Hepatocyte (in vitro differentiated cells): ENCODE measurements at regions not wholly inside any gene's neighbourhood (a gene's known extent, or its start where the extent isn't known, plus 50 kb on each side); places are given as distances from the start of the nearest gene placed in this dataset.

Experiments
- DNase-seq: peaks from one replicate; pipeline ENCODE4 v3.0.0-alpha.2; 2016; ENCODE audit warnings: low spot score
- H2AFZ ChIP-seq: fragments of 200-600 bp; sonication (generic); 2 replicates; pipeline ENCODE4 v1.6.0; 2016; ENCODE audit warnings: antibody characterized with exemption, mild to moderate bottlenecking
- H3K27ac ChIP-seq: fragments of 200-600 bp; sonication (generic); 2 replicates; pipeline ENCODE4 v1.5.1; 2016; ENCODE audit warnings: mild to moderate bottlenecking
- H3K27me3 ChIP-seq: fragments of 200-600 bp; sonication (generic); 2 replicates; pipeline ENCODE4 v1.6.1; 2016
- H3K36me3 ChIP-seq: fragments of 200-600 bp; sonication (generic); replicated peaks from 2 replicates; pipeline ENCODE4 v1.5.1; 2016; ENCODE audit warnings: low read depth; ENCODE audit not compliant: insufficient read depth
- H3K4me1 ChIP-seq: fragments of 200-600 bp; sonication (generic); 2 replicates; pipeline ENCODE4 v1.5.1; 2016; ENCODE audit warnings: mild to moderate bottlenecking, moderate library complexity; ENCODE audit not compliant: insufficient read depth
- H3K4me2 ChIP-seq: fragments of 200-600 bp; sonication (generic); 2 replicates; pipeline ENCODE4 v1.6.0; 2016
- H3K4me3 ChIP-seq: fragments of 200-600 bp; sonication (generic); 2 replicates; pipeline ENCODE4 v1.5.1; 2016; ENCODE audit warnings: mild to moderate bottlenecking
- H3K79me2 ChIP-seq: fragments of 200-600 bp; sonication (generic); 2 replicates; pipeline ENCODE4 v1.6.0; 2017; ENCODE audit warnings: mild to moderate bottlenecking
- H3K9me2 ChIP-seq: fragments of 200-600 bp; sonication (generic); replicated peaks from 2 replicates; pipeline ENCODE4 v1.6.0; 2017; ENCODE audit warnings: mild to moderate bottlenecking; ENCODE audit not compliant: insufficient read depth
- H3K9me3 ChIP-seq: fragments of 200-600 bp; sonication (generic); 2 replicates; pipeline ENCODE4 v1.5.1; 2016; ENCODE audit warnings: low read depth, mild to moderate bottlenecking
- H4K20me1 ChIP-seq: fragments of 200-600 bp; sonication (generic); 2 replicates; pipeline ENCODE4 v1.6.0; 2016; ENCODE audit warnings: mild to moderate bottlenecking; ENCODE audit not compliant: insufficient read depth, poor library complexity, severe bottlenecking
- CTCF ChIP-seq: fragments of 200-600 bp; sonication (generic); IDR thresholded peaks from 2 replicates; pipeline ENCODE4 v1.5.1; 2016; ENCODE audit warnings: antibody characterized with exemption, mild to moderate bottlenecking; ENCODE audit not compliant: poor library complexity
- EZH2 ChIP-seq: fragments of 200-600 bp; sonication (generic); IDR thresholded peaks from 2 replicates; pipeline ENCODE4 v1.6.1; 2016; ENCODE audit warnings: antibody characterized with exemption, mild to moderate bottlenecking, borderline replicate concordance
- EZH2phosphoT487 ChIP-seq: fragments of 200-600 bp; sonication (generic); IDR thresholded peaks from one replicate; pipeline ENCODE4 v1.6.1; 2018; ENCODE audit warnings: antibody characterized with exemption, mild to moderate bottlenecking, low read depth, moderate library complexity; ENCODE audit not compliant: unreplicated experiment, severe bottlenecking
- WGBS: methylation state at CpG from one replicate; pipeline ENCODE4 v1.1.6; 2016; ENCODE audit warnings: low lambda C conversion rate; ENCODE audit errors: missing lambda C conversion rate; 5-methylcytosine and 5-hydroxymethylcytosine counted together

- Histone ChIP-seq H2AFZ (no peak overlapping the region), H3K4me1 (no peaks in the 10 kb centered on the region), H3K9me2 (no peaks in the 10 kb centered on the region), H3K36me3 (no peaks in the 10 kb centered on the region), H3K4me2 (no peak overlapping the region), H4K20me1 (no peaks in the 10 kb centered on the region), H3K9me3 (no peaks in the 10 kb centered on the region), H3K27me3 (no peaks in the 10 kb centered on the region), H3K79me2 (no peaks in the 10 kb centered on the region), H3K4me3 (no peak overlapping the region), H3K27ac (no peak overlapping the region)
- no peak for TF ChIP-seq CTCF
- no peak for TF ChIP-seq EZH2phosphoT487
- TF ChIP-seq EZH2 = no peak
- WGBS = 92% methylated on average over 3 of the region's 3 CpGs
- no peak for DNase-seq
Observed at GRCh38 chr17:73997059-73997458, 206.4 kb upstream of the RPL38 start.

GRCh38 chr17:73998249-73998648, 205.2 kb upstream of the RPL38 start:
- H3K36me3 ChIP-seq = no peaks in the 10 kb centered on the region
- H2AFZ ChIP-seq = no peak overlapping the region
- H4K20me1 ChIP-seq = no peaks in the 10 kb centered on the region
- H3K4me1 ChIP-seq = no peaks in the 10 kb centered on the region
- H3K4me2 ChIP-seq = no peak overlapping the region
- no peaks in the 10 kb centered on the region for H3K9me3 ChIP-seq
- no peaks in the 10 kb centered on the region for H3K27me3 ChIP-seq
- no peaks in the 10 kb centered on the region for H3K79me2 ChIP-seq
- TF ChIP-seq CTCF (no peak), EZH2 (no peak), EZH2phosphoT487 (no peak)
- no peaks in the 10 kb centered on the region for H3K9me2 ChIP-seq
- 47% methylated on average over 4 of the region's 4 CpGs for WGBS
- DNase-seq = no peak
- no peak overlapping the region for H3K27ac ChIP-seq
- H3K4me3 ChIP-seq = no peak overlapping the region

- H2AFZ ChIP-seq = no peak overlapping the region
- peak; percentile 76 for DNase-seq
- no peaks in the 10 kb centered on the region for H3K9me2 ChIP-seq
- no peak overlapping the region for H3K27ac ChIP-seq
- no peaks in the 10 kb centered on the region for H3K9me3 ChIP-seq
- TF ChIP-seq CTCF = peak; percentile 64
- no peak for TF ChIP-seq EZH2
- TF ChIP-seq EZH2phosphoT487 = no peak
- H3K27me3 ChIP-seq = no peaks in the 10 kb centered on the region
- H3K4me3 ChIP-seq = no peak overlapping the region
- 48% methylated on average over 23 of the region's 23 CpGs for WGBS
- no peaks in the 10 kb centered on the region for H3K36me3 ChIP-seq
- no peaks in the 10 kb centered on the region for H3K4me1 ChIP-seq
- H3K4me2 ChIP-seq = no peak overlapping the region
- H4K20me1 ChIP-seq = no peaks in the 10 kb centered on the region
- H3K79me2 ChIP-seq = no peaks in the 10 kb centered on the region
Observed at GRCh38 chr17:73998653-73999645, 204.5 kb upstream of the RPL38 start.
